ENCODE measurements at regions not wholly inside any gene's neighbourhood (a gene's known extent, or its start where the extent isn't known, plus 50 kb on each side); places are given as distances from the start of the nearest gene placed in this dataset.

GRCh38 chr3:23662079-23662617 lies 143.6 kb upstream of the UBE2E1 start:
- TF ChIP-seq CTCF (IDR thresholded peaks at IDR 0.05; ENCODE audit: low read depth, low read length) (no peak), EZH2phosphoT487 (IDR thresholded peaks at IDR 0.05; ENCODE audit: low read depth) (no peak)
